H1 (cell line): ENCODE measurements at regions not wholly inside any gene's neighbourhood (a gene's known extent, or its start where the extent isn't known, plus 50 kb on each side); places are given as distances from the start of the nearest gene placed in this dataset.

Experiments used
- BCL11A ChIP-seq, 2 experiments: IDR thresholded peaks; one replicate each; pipeline ENCODE4 v1.6.1; 2011; ENCODE audit warnings: low read depth in 2 of 2, low read length in 2 of 2, mild to moderate bottlenecking in 2 of 2
- CEBPB ChIP-seq: IDR thresholded peaks from 2 replicates; pipeline ENCODE4 v1.6.1; 2012; ENCODE audit warnings: low read depth, low read length
- CTCF ChIP-seq, 3 experiments: IDR thresholded peaks; 1 replicate in 2 of 3; 2 replicates in 1 of 3; pipeline versions ENCODE4 v1.5.1 to v1.6.1; 2011; ENCODE audit warnings: low read length in 3 of 3, mild to moderate bottlenecking in 3 of 3, inconsistent platforms in 2 of 3, low read depth in 1 of 3, moderate library complexity in 1 of 3; ENCODE audit not compliant: insufficient read depth in 1 of 3; ENCODE audit errors: control extremely low read depth in 1 of 3
- EP300 ChIP-seq, 2 experiments: IDR thresholded peaks; 1 replicate in 1 of 2; 2 replicates in 1 of 2; pipeline ENCODE4 v1.6.1; 2011 to 2012; ENCODE audit warnings: low read depth in 2 of 2, low read length in 2 of 2, mild to moderate bottlenecking in 2 of 2, borderline replicate concordance in 1 of 2, inconsistent platforms in 1 of 2, moderate library complexity in 1 of 2
- GTF2F1 ChIP-seq: IDR thresholded peaks from 2 replicates; pipeline ENCODE4 v1.6.1; 2012; ENCODE audit warnings: low read depth, low read length, improper control_type of control experiment, borderline replicate concordance
- POLR2A ChIP-seq, 2 experiments: IDR thresholded peaks; 1 replicate in 1 of 2; 2 replicates in 1 of 2; pipeline ENCODE4 v1.6.1; 2011; ENCODE audit warnings: low read depth in 2 of 2, low read length in 2 of 2, mild to moderate bottlenecking in 2 of 2; ENCODE audit errors: control extremely low read depth in 1 of 2
- RXRA ChIP-seq: IDR thresholded peaks from 2 replicates; pipeline ENCODE4 v1.6.1; 2011; ENCODE audit warnings: low read depth, mild to moderate bottlenecking, low read length, moderate library complexity; ENCODE audit not compliant: insufficient read depth
- ZNF274 ChIP-seq: IDR thresholded peaks from 2 replicates; pipeline ENCODE4 v1.7.0; 2012; ENCODE audit warnings: low read length, borderline replicate concordance; ENCODE audit errors: extremely low read depth

GRCh38 chr4:95959182-95959581 lies 119.3 kb downstream of the PDHA2 start:
- TF ChIP-seq CEBPB (no peak), POLR2A (IDR thresholded peaks at IDR 0.05; ENCODE audit: control extremely low read depth in 1 of 2, low read depth in 2 of 2, low read length in 2 of 2) (no peak), CTCF (IDR thresholded peaks at IDR 0.05; ENCODE audit: control extremely low read depth in 1 of 3, insufficient read depth in 1 of 3, low read depth in 1 of 3, low read length in 3 of 3) (no peak), RXRA (no peak), GTF2F1 (no peak), ZNF274 (no peak), BCL11A (IDR thresholded peaks at IDR 0.05; ENCODE audit: low read depth in 2 of 2, low read length in 2 of 2) (no peak), EP300 (IDR thresholded peaks at IDR 0.05; ENCODE audit: borderline replicate concordance in 1 of 2, low read depth in 2 of 2, low read length in 2 of 2) (no peak)
